NCI-H82 treated with DMSO at 0.1 percent for 48 hours (cell line): ENCODE measurements at regions not wholly inside any gene's neighbourhood (a gene's known extent, or its start where the extent isn't known, plus 50 kb on each side); places are given as distances from the start of the nearest gene placed in this dataset.

Source experiments
- DNase-seq: peaks from one replicate; lab custom pipeline; 2025; ENCODE audit not compliant: unreplicated experiment; lab: John Stamatoyannopoulos, UW

GRCh38 chr16:64417711-64418227 is 704.1 kb downstream of the CDH11 start:
- peak; percentile 4 for DNase-seq

GRCh38 chr16:64416216-64417005 is 705.5 kb downstream of the CDH11 start:
- no peak for DNase-seq

GRCh38 chr16:64412578-64413280 is 709.1 kb downstream of the CDH11 start:
- DNase-seq: no peak

GRCh38 chr16:64410306-64410705 is 711.6 kb downstream of the CDH11 start:
- DNase-seq: no peak

GRCh38 chr16:64409783-64410210 is 712.1 kb downstream of the CDH11 start:
- no peak for DNase-seq

GRCh38 chr16:64408699-64409098 is 713.2 kb downstream of the CDH11 start:
- no peak for DNase-seq

GRCh38 chr16:64406770-64407181 is 715.1 kb downstream of the CDH11 start:
- peak; percentile 74 for DNase-seq

GRCh38 chr16:64403352-64403751 is 718.5 kb downstream of the CDH11 start:
- no peak for DNase-seq

- DNase-seq: no peak
Measured at GRCh38 chr16:64398793-64399192, 723.1 kb downstream of the CDH11 start.

- no peak for DNase-seq
Measured at GRCh38 chr16:64397945-64398508, 723.8 kb downstream of the CDH11 start.

- DNase-seq: no peak
Measured at GRCh38 chr16:64397042-64397441, 724.8 kb downstream of the CDH11 start.

- no peak for DNase-seq
Measured at GRCh38 chr16:64394061-64394460, 727.8 kb downstream of the CDH11 start.

GRCh38 chr16:64392456-64392855 is 729.4 kb downstream of the CDH11 start:
- no peak for DNase-seq

GRCh38 chr16:64391063-64391600 is 730.7 kb downstream of the CDH11 start:
- no peak for DNase-seq

GRCh38 chr16:64390102-64390501 is 731.8 kb downstream of the CDH11 start:
- no peak for DNase-seq

- DNase-seq: no peak
Measured at GRCh38 chr16:64384636-64385035, 737.2 kb downstream of the CDH11 start.

- no peak for DNase-seq
Measured at GRCh38 chr16:64381979-64382378, 739.9 kb downstream of the CDH11 start.

GRCh38 chr16:64380751-64381150 is 741.1 kb downstream of the CDH11 start:
- DNase-seq: no peak

GRCh38 chr16:64375391-64375980 is 746.4 kb downstream of the CDH11 start:
- no peak for DNase-seq

GRCh38 chr16:64370112-64370511 is 751.8 kb downstream of the CDH11 start:
- DNase-seq: no peak

GRCh38 chr16:64365448-64365931 is 756.4 kb downstream of the CDH11 start:
- no peak for DNase-seq
